ENCODE measurements at regions not wholly inside any gene's neighbourhood (a gene's known extent, or its start where the extent isn't known, plus 50 kb on each side); places are given as distances from the start of the nearest gene placed in this dataset.
"Not testable (repeated sequence)": the region's sequence is repeated elsewhere in the genome, so short reads cannot be mapped to it uniquely, and the experiment has no call there.

- DNase-seq = no peak
Observed at GRCh38 chr4:13763707-13764106, 136.2 kb upstream of the BOD1L1 start.

- DNase-seq = no peak
Observed at GRCh38 chr4:13765539-13765938, 138.0 kb upstream of the BOD1L1 start.

- peak in 1 of 2 donors; percentile 34 for DNase-seq
Observed at GRCh38 chr4:13766761-13767540, 139.4 kb upstream of the BOD1L1 start.

GRCh38 chr4:13777341-13777740, 149.8 kb upstream of the BOD1L1 start:
- DNase-seq = no peak

- no peak for DNase-seq
Observed at GRCh38 chr4:13778367-13778766, 150.8 kb upstream of the BOD1L1 start.

GRCh38 chr4:13782231-13782630, 154.7 kb upstream of the BOD1L1 start:
- no peak for DNase-seq

GRCh38 chr4:13783800-13784411, 156.4 kb upstream of the BOD1L1 start:
- peak; percentile 71 to 91 for DNase-seq

- no peak for DNase-seq
Observed at GRCh38 chr4:13793020-13793710, 165.6 kb upstream of the BOD1L1 start.

- DNase-seq = no peak
Observed at GRCh38 chr4:13794819-13795565, 167.5 kb upstream of the BOD1L1 start.

GRCh38 chr4:13797061-13797460, 169.5 kb upstream of the BOD1L1 start:
- no peak for DNase-seq

- no peak for DNase-seq
Observed at GRCh38 chr4:13815231-13815630, 187.7 kb upstream of the BOD1L1 start.

GRCh38 chr4:13816472-13816871, 188.9 kb upstream of the BOD1L1 start:
- DNase-seq = no peak

GRCh38 chr4:13821522-13821921, 194.0 kb upstream of the BOD1L1 start:
- no peak for DNase-seq

GRCh38 chr4:13825822-13826221, 198.3 kb upstream of the BOD1L1 start:
- DNase-seq = not testable (repeated sequence)

GRCh38 chr4:13829457-13829856, 201.9 kb upstream of the BOD1L1 start:
- DNase-seq = no peak

GRCh38 chr4:13830449-13830848, 202.9 kb upstream of the BOD1L1 start:
- DNase-seq = no peak

GRCh38 chr4:13833171-13833804, 205.8 kb upstream of the BOD1L1 start:
- DNase-seq = no peak

GRCh38 chr4:13836946-13837912, 209.7 kb upstream of the BOD1L1 start:
- DNase-seq = no peak

GRCh38 chr4:13840502-13841190, 213.1 kb upstream of the BOD1L1 start:
- DNase-seq = no peak

GRCh38 chr4:13844740-13845139, 217.2 kb upstream of the BOD1L1 start:
- DNase-seq = no peak

- no peak for DNase-seq
Observed at GRCh38 chr4:13849778-13850177, 222.3 kb upstream of the BOD1L1 start.

All from hippocampal formation (tissue), 2 donors.